GM10266 (cell line): ENCODE measurements at regions not wholly inside any gene's neighbourhood (a gene's known extent, or its start where the extent isn't known, plus 50 kb on each side); places are given as distances from the start of the nearest gene placed in this dataset.

Experiments used
- DNase-seq: peaks from one replicate; pipeline ENCODE4 v3.0.0; 2012; ENCODE audit errors: extremely low spot score
- TF ChIP-seq, protein P1 (sequence below): IDR thresholded peaks from 2 replicates; pipeline ENCODE4 v1.5.1; 2012; ENCODE audit warnings: mild to moderate bottlenecking, low read depth; ENCODE audit not compliant: control insufficient read depth, insufficient read depth; ENCODE audit errors: missing control alignments

DNA sequence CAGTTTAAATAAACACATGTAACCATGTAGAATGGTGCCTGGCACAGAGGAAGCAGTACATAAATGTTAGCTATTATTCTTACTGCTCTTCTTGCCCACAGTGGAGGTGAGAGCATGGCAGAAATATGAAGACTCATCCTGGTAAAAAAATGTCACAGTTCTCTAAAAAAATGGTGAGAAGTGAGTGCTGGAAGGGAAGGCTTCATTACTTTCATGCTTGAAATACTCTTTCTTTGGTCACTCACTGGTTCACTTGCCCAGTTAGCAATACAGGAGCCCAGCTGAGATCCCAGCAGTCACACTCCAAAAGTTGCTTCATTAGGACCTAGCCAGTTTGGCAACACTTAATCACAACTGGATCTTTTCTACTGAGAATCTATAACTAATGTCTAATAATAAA is 1017.2 kb downstream of the TUSC7 start:
- DNase-seq, result no peak
- TF ChIP-seq, protein P1, sequence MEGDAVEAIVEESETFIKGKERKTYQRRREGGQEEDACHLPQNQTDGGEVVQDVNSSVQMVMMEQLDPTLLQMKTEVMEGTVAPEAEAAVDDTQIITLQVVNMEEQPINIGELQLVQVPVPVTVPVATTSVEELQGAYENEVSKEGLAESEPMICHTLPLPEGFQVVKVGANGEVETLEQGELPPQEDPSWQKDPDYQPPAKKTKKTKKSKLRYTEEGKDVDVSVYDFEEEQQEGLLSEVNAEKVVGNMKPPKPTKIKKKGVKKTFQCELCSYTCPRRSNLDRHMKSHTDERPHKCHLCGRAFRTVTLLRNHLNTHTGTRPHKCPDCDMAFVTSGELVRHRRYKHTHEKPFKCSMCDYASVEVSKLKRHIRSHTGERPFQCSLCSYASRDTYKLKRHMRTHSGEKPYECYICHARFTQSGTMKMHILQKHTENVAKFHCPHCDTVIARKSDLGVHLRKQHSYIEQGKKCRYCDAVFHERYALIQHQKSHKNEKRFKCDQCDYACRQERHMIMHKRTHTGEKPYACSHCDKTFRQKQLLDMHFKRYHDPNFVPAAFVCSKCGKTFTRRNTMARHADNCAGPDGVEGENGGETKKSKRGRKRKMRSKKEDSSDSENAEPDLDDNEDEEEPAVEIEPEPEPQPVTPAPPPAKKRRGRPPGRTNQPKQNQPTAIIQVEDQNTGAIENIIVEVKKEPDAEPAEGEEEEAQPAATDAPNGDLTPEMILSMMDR, result no peak

DNA sequence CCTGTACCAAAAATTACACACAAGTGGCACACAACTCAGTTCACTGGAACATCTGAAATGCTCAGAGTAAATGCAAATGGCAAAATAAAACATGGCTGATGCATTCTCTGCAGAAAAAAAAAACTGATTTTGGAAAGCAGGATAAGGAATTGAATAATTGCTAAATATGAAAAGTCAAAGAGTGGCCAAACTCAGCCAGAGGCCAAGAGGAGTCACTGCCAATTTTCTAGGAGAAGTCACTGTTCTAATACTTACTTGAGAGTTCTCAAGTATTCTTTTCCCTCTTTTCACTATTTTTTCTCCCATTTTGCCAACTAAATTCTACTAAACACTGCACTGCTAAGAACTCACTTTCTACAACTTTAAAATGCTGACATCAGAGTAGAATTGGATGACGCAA is 1018.6 kb downstream of the TUSC7 start:
- no peak for DNase-seq
- TF ChIP-seq, protein P1, result no peak

DNA sequence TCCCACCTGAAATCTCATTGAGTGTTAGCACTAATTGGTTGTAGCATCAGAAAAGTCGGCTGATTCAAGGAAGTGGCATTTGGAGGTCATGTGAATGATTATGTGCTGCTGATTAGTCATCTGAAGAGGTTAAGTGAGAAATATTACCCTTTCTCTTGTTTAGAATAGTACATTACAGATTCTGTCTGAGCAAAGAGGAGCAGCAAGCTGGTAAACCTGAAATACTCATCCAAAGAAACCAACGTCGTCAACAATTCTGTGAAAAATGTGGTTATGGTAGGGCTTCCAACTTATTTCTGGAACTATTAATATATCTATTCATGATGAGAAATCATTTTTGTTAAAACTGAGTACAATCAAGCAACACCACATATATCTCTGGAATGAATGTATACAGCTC is 1024.9 kb downstream of the TUSC7 start:
- TF ChIP-seq, protein P1, result no peak
- DNase-seq, result no peak

DNA sequence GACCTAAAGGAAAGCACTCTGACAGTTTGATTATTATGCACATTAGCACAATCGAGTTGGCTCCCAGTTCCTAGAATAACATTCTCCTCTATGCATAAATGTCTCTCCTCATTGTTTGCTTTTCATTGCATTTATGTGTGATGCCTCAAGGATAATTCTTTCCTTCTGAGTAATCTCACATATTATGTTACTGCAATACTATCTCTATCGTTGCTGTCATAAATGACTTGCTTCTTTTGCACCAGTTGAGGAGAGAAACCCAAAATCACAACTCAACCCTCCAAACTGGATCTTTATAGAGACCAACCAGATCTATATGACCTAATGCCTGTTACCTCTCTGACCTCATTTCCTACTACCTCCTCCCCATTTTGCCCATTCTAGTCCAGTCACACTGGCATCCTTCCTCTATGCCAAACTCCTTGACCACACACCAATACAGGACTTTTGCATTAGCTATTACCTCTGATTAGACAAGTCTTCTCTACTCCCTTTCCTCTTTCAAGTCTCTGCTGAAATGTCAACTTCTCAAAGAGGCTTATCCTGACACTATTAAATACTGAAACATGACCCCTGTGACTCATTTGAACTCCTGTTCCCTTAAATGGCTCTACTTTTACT is 1026.0 kb downstream of the TUSC7 start:
- DNase-seq, result no peak
- TF ChIP-seq, protein P1, result no peak

DNA sequence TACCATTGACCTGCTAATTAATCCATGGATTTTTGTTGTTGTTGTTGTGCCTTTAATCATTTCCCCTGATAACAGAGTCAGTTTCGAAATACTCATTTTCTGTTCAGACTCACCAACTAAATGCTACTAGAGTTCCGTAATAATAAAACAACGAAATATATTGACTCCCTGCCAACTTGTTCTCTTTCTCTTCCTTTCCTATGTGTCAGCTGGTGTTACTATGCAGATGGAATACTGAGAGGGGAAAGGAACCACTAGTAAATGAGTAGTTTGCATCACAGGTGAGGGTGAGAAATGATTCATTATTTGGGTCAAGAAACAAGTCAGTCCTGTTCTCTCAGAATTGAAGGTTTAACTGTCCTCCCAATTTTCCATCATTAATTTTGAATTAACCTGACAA is 1027.3 kb downstream of the TUSC7 start:
- TF ChIP-seq, protein P1, result no peak
- DNase-seq, result no peak

DNA sequence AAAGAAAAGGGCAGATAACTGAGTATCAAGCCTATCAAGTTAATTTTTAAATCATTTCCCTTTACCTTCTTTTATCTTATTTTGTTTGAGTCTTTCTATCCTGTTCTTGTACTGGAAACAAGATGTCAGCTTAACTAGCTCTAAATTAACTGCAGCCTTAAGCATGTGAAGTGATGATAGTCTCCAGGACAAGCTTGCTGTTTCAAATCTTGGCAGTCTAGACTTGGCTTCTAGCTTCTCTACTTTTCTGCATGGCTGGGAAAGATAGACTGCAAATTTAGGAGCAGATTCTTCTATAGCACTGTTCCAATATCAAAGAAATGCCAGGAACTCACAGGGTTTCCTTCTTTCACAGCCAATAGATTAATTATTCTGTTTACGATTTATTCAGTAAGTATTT is 1034.4 kb downstream of the TUSC7 start:
- no peak for DNase-seq
- TF ChIP-seq, protein P1, result no peak

DNA sequence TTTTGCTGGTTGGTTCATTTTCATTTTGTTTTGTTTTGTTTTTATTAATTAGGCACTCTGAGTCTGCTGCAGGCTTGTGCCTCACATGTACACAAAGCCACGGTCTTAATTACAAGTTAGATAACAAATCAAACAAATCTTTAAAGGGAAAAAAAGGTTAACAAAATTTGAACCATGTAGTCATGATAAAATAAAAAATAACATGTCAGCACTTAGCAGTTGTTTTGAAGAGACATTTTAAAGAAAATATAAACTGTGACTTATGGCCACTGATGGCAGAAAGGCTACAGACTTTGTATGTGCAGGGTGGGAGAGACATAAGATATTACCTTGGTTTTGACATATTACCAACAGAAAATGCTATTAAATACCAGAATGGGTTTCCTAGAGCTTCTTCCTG is 1035.4 kb downstream of the TUSC7 start:
- TF ChIP-seq, protein P1, result no peak
- DNase-seq, result no peak
